Stimulated activated CD8-positive, alpha-beta memory T cell treated with anti-CD3 and anti-CD28 coated beads, Interleukin-2, amount 100 ng/mL, for 48 hours (primary cell): ENCODE measurements at regions not wholly inside any gene's neighbourhood (a gene's known extent, or its start where the extent isn't known, plus 50 kb on each side); places are given as distances from the start of the nearest gene placed in this dataset.
"Not testable (repeated sequence)": the region's sequence is repeated elsewhere in the genome, so short reads cannot be mapped to it uniquely, and the experiment has no call there.

ENCODE experiments used
- DNase-seq, 2 donors: peaks; one replicate each; pipeline ENCODE4 v3.0.0-alpha.2; 2020; ENCODE audit warnings: low read depth in 2 of 2

- no peak for DNase-seq
These were observed 266.9 kb downstream of the KTN1 start for GRCh38 chr14:55846826-55847446.

- no peak for DNase-seq
These were observed 267.8 kb downstream of the KTN1 start for GRCh38 chr14:55847766-55848165.

GRCh38 chr14:55848964-55849363 is 269.0 kb downstream of the KTN1 start:
- DNase-seq: no peak

DNA sequence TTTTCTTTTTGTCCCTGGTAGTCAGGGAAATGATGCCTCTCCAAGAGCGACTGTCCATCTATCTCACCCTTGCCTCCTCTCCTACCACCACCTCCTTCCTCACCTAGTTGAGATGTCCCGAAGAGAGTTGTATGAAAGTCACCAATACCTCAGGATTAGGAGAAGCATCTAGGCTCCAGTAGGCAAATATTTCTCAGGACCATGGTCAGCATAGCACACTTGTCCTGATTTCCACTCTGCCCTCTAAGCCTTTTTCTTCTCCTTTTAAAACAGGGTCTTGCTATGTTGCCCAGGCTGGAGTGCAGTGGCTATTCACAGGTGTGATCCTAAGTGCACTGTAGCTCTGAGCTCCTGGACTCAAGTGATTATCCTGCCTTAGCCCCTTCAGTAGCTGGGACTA is 268.4 kb upstream of the PELI2 start:
- DNase-seq: no peak

DNA sequence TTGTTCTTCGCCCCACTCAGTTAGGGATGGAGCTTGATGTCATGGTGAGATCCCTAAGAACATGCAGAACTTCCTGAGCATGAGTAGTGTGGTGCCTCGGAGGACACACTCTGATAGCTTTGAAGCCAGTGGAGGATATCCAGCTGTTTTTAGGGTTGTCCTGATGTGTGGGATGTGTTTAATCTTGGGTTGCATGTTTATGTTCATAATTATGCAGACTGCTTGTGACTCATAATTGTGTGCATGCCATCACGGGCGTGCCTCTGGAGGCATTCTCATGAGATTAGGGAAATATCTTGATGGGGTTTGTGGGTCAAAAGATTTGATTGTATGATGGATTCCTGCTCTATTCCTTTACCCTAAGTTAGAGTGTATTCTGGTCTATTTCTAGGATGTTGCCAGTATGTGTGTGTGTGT is 267.4 kb upstream of the PELI2 start:
- DNase-seq: no peak

DNA sequence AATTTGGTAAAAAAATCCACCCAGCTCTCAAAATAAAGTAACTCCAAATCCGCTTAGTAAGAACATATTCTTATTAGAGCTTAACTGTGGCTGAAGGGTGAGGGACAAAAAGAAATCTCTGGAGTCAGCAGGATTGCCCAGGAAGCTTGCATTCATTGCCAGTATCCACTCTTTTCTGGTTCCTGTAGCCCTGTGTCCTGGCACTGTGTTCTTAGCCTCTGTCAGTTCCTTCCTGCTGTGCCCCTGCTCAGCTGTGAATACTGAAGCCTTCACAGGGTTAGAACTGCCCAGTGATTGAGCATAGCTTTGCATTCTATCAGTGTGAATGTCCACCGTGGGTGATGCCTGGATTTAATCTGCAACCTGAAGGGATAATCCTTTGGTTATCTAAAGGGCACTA is 266.9 kb upstream of the PELI2 start:
- no peak for DNase-seq

- DNase-seq: no peak
These were observed 266.2 kb upstream of the PELI2 start for GRCh38 chr14:55851961-55852360.

DNA sequence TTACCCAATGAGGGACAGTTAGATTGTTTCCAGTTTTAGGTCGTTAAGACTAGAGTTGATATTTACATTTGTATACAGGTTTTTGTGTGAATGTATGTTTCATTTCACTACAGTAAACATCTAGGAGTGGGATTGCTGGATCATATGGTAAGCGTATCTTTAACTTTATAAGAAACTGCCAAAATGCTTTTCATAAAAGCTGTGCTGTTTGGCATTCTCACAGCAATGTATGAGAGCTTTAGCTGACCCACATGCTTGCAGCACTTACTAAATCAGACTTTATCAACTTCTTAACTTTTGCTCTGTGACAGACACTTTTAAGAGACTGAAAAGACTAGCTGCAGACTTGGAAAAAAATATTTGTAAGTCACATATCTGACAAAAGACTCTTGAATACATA is 262.5 kb upstream of the PELI2 start:
- no peak for DNase-seq

DNA sequence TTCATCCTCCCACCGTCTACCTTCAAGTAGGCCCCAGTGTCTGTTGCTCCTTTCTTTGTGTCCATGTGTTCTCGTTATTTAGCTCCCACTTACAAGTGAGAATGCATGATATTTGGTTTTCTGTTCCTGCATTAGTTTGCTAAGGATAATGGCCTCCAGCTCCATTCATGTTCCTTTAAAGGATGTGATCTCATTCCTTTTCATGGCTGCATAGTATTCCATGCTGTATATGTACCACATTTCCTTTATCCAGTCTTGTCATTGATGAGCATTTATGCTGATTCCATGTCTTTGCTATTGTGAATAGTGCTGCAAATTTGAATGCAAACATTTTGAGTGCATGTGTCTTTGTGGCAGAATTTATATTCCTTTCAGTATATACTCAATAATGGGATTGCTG is 259.6 kb upstream of the PELI2 start:
- DNase-seq: no peak

DNA sequence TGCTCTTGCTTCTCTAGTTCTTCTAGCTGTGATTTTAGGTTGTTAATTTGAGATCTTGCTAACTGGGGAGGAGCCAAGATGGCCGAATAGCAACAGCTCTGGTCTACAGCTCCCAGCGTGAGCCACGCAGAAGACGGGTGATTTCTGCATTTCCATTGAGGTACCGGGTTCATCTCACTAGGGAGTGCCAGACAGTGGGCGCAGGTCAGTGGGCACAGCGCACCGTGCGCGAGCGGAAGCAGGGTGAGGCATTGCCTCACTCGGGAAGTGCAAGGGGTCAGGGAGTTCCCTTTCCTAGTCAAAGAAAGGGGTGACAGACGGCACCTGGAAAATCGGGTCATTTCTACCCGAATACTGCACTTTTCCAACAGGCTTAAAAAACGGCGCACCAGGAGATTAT is 256.6 kb upstream of the PELI2 start:
- not testable (repeated sequence) for DNase-seq

- DNase-seq: no peak
These were observed 253.1 kb upstream of the PELI2 start for GRCh38 chr14:55864890-55865655.

GRCh38 chr14:55867311-55867710 is 250.9 kb upstream of the PELI2 start:
- DNase-seq: no peak

DNA sequence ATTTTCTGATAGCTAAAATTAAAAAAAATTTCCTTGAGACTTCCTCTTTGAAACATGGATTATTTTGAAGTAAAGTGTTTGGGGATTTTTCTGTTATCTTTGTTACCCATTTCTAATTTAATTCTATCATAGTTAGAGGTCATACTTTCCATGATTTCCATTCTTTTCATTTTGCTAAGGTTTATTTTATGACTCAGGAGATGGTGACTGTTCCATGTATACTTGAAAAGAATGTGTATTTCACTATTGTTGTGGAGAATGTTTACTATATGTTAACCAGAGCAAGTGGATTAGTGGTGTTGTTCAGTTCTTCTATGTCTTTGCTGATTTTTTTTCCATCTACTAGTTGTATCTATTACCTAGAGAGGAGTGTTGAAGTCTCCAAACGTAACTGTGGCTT is 250.5 kb upstream of the PELI2 start:
- no peak for DNase-seq

DNA sequence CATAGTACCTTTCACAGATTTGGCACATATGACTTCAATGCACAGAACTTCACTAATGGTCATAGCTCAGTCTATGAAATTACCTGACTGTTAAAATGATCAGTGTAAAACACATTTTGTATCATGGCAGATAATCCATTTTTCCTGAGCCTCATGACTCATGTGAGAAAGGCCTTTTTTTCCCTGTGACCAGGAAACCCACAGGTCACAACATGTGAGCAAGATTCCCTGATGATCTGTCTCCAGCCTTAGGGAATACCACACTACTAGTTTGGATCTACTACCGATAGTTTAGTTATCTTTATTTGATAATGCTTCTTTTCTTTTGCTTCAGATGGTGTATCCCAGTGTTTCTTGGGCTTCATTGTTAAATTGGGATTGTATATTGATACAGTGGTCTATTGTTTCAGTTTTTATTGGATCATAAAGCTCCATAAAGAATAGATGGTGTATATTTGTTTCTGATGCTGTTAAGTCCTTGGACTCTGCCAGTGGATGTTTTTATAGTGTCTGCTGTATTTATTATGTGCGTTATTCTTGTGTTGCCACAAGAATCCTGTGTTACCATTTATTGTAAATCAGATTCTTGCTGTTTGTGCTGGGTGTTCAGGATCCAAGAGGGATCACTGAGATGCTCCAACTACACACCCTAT is 248.7 kb upstream of the PELI2 start:
- no peak for DNase-seq

DNA sequence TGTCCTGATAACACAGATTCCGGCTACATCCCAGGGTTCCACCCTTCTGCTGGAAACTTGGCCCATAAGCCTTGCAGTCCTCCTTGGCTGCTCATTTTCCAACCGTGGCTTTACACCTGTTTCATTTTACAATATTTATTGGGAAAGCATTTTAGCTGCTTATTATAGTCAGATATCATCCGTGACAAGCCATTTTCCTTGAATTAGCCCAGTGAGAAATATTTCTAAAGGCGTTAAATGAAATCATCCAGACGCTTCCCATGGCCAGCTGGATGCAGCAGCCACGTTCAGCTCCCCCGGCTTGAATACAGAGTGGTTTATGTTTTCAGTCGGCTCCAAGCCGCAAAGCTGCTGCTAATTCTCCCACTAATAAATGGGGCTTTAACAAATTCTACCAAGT is 245.0 kb upstream of the PELI2 start:
- no peak for DNase-seq

DNA sequence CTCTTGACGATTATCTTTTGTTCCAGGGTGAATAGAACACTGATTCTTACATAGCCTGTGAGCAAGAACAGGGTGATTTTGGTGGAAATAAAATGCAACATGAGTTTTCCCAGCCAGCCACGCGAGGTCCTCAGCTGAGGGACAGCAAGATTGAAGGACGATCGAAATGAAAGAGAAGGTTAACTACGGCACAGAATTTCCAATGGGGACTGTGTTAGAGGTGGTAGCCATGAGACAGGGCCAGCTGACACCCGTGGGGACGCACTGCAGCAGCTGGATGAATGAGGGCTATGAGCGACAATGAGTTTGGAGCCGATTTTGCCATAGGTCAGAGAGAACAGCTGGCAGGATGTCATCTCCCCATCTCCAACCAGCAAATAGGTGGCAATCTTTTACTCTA is 243.4 kb upstream of the PELI2 start:
- no peak for DNase-seq

GRCh38 chr14:55877942-55878341 is 240.3 kb upstream of the PELI2 start:
- no peak for DNase-seq

DNA sequence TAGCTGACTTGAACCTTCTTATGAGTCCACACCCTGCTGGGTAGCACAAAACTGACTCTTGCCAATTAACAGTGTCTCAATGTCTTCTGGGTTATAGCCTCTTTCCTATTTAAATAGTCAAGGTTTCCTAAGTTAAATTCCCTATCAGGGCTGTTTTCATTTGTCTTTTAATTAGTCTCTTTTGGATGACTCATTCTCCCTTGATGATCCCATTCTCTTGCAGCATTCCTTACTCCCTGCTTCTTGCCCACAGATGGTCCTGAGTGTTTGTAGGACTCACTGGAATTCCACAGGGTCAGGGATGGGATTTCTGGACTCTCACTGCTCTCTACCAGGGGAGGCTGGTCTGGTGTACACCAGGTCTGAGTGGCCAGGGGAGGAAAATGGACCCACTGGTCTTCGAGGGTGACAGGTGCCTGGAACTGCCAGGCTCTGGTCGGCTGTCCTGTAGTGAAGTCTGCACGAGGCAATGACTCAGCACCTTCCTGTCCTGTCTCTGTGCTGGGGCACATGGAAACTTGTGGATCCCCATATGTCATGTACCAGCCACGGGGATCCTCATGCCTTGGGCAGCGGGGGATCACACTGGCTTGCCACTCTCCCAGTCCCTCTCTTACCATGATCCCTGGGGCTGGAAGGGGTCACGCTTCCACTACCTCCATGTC is 236.5 kb upstream of the PELI2 start:
- no peak for DNase-seq

GRCh38 chr14:55884819-55885218 is 233.4 kb upstream of the PELI2 start:
- DNase-seq: no peak

DNA sequence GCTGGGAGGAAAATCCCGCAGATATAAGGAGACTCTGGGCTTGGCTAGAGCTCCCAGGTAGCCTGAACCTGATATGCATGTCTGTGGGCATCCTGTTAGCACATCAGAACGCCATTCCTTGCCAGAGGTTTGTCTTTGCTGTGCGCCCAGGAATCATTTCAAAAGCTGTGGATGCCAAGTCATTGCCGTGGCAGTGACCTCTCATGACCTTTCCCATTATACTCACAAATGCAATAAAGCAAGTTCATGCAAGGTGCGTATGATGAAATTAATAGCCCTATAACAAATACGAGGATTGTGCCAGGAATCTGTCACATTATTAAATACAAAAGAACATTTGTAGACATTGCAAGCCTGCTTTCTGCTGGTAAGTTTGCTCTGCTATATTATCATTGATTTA is 229.1 kb upstream of the PELI2 start:
- DNase-seq: no peak

- DNase-seq: no peak
These were observed 226.5 kb upstream of the PELI2 start for GRCh38 chr14:55891692-55892091.

DNA sequence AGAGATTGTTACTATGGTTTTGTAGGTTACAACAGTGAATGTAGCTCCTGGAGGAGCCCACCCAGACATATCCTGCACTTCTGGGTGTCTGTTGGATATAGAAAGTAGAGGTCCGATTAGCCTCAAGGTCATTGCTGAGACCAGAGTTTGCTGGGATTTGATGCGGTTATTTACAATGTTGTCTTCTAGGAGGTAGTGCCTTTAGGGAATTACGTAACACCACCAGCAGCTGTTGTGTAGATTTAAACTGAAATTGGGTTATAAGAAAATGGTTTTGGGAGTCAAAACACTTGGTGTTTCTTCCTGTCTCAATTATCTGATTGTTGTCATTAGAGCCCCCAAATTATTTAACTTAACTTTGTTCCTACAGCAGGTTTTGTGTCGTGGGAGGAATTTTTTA is 225.3 kb upstream of the PELI2 start:
- no peak for DNase-seq

GRCh38 chr14:55893705-55894104 is 224.5 kb upstream of the PELI2 start:
- no peak for DNase-seq
